ENCODE measurements at regions not wholly inside any gene's neighbourhood (a gene's known extent, or its start where the extent isn't known, plus 50 kb on each side); places are given as distances from the start of the nearest gene placed in this dataset.

DNA sequence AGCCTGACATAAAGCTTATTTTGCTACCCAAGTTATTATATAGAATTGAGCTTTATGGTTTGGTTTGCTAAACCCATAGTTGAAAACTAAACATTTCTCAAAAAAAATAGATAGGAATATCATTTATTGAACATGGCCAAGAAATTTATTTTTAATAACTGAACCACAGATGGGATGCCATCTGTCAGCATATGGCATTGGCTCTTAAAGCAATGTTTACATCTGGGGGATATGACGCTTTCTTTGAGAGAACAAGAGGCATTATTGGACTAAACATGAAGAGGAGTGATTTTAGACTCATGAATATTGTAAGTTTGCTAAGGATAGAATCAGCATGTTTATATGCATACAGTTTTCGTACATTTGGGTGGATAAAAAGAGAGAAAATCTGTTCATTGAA, 132.6 kb upstream of the SLIT2 start:
- TF ChIP-seq, protein P1, sequence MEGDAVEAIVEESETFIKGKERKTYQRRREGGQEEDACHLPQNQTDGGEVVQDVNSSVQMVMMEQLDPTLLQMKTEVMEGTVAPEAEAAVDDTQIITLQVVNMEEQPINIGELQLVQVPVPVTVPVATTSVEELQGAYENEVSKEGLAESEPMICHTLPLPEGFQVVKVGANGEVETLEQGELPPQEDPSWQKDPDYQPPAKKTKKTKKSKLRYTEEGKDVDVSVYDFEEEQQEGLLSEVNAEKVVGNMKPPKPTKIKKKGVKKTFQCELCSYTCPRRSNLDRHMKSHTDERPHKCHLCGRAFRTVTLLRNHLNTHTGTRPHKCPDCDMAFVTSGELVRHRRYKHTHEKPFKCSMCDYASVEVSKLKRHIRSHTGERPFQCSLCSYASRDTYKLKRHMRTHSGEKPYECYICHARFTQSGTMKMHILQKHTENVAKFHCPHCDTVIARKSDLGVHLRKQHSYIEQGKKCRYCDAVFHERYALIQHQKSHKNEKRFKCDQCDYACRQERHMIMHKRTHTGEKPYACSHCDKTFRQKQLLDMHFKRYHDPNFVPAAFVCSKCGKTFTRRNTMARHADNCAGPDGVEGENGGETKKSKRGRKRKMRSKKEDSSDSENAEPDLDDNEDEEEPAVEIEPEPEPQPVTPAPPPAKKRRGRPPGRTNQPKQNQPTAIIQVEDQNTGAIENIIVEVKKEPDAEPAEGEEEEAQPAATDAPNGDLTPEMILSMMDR (IDR thresholded peaks at IDR 0.05), result no peak
- TF ChIP-seq POLR2A (IDR thresholded peaks at IDR 0.05), result no peak
- Histone ChIP-seq H3K4me1 (replicated peaks in 1 of 2) (no peaks in the 10 kb centered on the region), H3K36me3 (replicated peaks in 1 of 2) (no peaks in the 10 kb centered on the region), H3K9me3 (replicated peaks in 1 of 3) (no peaks in the 10 kb centered on the region), H3K27ac (no peak overlapping the region), H3K27me3 (no peaks in the 10 kb centered on the region), H3K4me3 (no peak overlapping the region)
- 42 to 80% (median 72%) methylated on average over 2 of the region's 2 CpGs for WGBS, 4 donors
- intact Hi-C loops (cut with DNase I), result no loop called here
- no peak for DNase-seq

- Histone ChIP-seq H3K27me3 (no peaks in the 10 kb centered on the region), H3K4me3 (no peak overlapping the region), H3K9me3 (replicated peaks in 1 of 3) (no peaks in the 10 kb centered on the region), H3K4me1 (replicated peaks in 1 of 2) (no peaks in the 10 kb centered on the region), H3K27ac (no peak overlapping the region), H3K36me3 (replicated peaks in 1 of 2) (no peaks in the 10 kb centered on the region)
- 36 to 46% (median 40%) methylated on average over 3 of the region's 3 CpGs for WGBS, 4 donors
- TF ChIP-seq, protein P1 (IDR thresholded peaks at IDR 0.05), result no peak
- TF ChIP-seq POLR2A (IDR thresholded peaks at IDR 0.05), result no peak
- DNase-seq, result no peak
- intact Hi-C loops (cut with DNase I), result no loop called here
Observed at GRCh38 chr4:20109391-20109790, 142.3 kb upstream of the SLIT2 start.

DNA sequence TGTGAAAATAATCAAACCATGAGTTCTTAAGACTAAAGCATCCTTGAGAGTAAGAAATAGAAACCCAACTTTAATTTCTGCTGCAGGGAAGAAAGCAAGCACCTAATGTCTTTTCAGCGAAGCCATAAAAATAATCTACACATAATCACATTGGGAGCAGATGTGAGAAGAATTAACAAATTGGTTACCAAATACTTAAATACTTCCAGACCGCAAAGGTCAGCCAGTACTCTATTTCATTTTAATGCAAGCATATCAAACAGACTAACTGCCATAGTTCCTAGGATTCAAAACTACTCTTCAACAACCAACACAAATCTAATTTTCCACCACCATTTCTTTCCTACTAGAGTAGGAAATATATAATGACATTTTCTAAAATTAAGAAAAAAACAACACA, 144.8 kb upstream of the SLIT2 start:
- Histone ChIP-seq H3K27ac (no peak overlapping the region), H3K27me3 (no peaks in the 10 kb centered on the region), H3K4me1 (replicated peaks in 1 of 2) (no peaks in the 10 kb centered on the region), H3K9me3 (replicated peaks in 1 of 3) (no peaks in the 10 kb centered on the region), H3K36me3 (replicated peaks in 1 of 2) (no peaks in the 10 kb centered on the region), H3K4me3 (no peak overlapping the region)
- intact Hi-C loops (cut with DNase I), result no loop called here
- 90 to 93% (median 92%) methylated on average over 2 of the region's 2 CpGs for WGBS, 4 donors
- TF ChIP-seq, protein P1 (IDR thresholded peaks at IDR 0.05), result no peak
- TF ChIP-seq POLR2A (IDR thresholded peaks at IDR 0.05), result no peak
- DNase-seq, result no peak

- no peak overlapping the region for H3K4me3 ChIP-seq
- no peaks in the 10 kb centered on the region for H3K36me3 ChIP-seq (replicated peaks in 1 of 2)
- no peak overlapping the region for H3K27ac ChIP-seq
- no peaks in the 10 kb centered on the region for H3K9me3 ChIP-seq (replicated peaks in 1 of 3)
- no peaks in the 10 kb centered on the region for H3K27me3 ChIP-seq
- TF ChIP-seq POLR2A (IDR thresholded peaks at IDR 0.05), result no peak
- TF ChIP-seq, protein P1 (IDR thresholded peaks at IDR 0.05), result no peak
- intact Hi-C loops (cut with DNase I), result no loop called here
- WGBS, 4 donors, result 90 to 100% (median 96%) methylated on average over 4 of the region's 4 CpGs
- no peaks in the 10 kb centered on the region for H3K4me1 ChIP-seq (replicated peaks in 1 of 2)
- no peak for DNase-seq
Observed at GRCh38 chr4:20101831-20102230, 149.9 kb upstream of the SLIT2 start.

Measured in adrenal gland (tissue), 9 donors.